Mucosa of descending colon (tissue), 3 donors: ENCODE measurements at regions not wholly inside any gene's neighbourhood (a gene's known extent, or its start where the extent isn't known, plus 50 kb on each side); places are given as distances from the start of the nearest gene placed in this dataset.
"Not testable (repeated sequence)": the region's sequence is repeated elsewhere in the genome, so short reads cannot be mapped to it uniquely, and the experiment has no call there.

Experiments
- ATAC-seq: fragments of 200-7000 bp; cut with Tn5 transposase; one replicate; pipeline ENCODE4 v1.9.1; 2020; ENCODE audit warnings: mild to moderate bottlenecking, moderate library complexity
- DNase-seq, 3 donors: peaks; one replicate each; pipeline ENCODE4 v3.0.0-alpha.2; 2020
- H3K36me3 ChIP-seq: fragments of 200-600 bp; one replicate; pipeline ENCODE4 v1.8.0; 2021; ENCODE audit warnings: low read depth, mild to moderate bottlenecking
- H3K4me1 ChIP-seq: fragments of 200-600 bp; one replicate; pipeline ENCODE4 v1.8.0; 2021; ENCODE audit warnings: low read depth, mild to moderate bottlenecking
- H3K4me3 ChIP-seq: fragments of 200-600 bp; one replicate; pipeline ENCODE4 v1.8.0; 2021; ENCODE audit warnings: mild to moderate bottlenecking
- H3K9me3 ChIP-seq: fragments of 200-600 bp; one replicate; pipeline ENCODE4 v1.8.0; 2021; ENCODE audit warnings: mild to moderate bottlenecking
- intact Hi-C, 2 donors: fragments of 100-400 bp; cut with DNase I in 1 of 2; cut with micrococcal nuclease in 1 of 2; formaldehyde crosslinking; loops; one replicate each; pipeline versions ENCODE4 v1.11.0 to v1.11.1; 2022; cut with DNase I, micrococcal nuclease
- TF ChIP-seq, protein P1 (sequence below): fragments of 200-600 bp; IDR thresholded peaks from one replicate; pipeline ENCODE4 v1.8.0; 2022; ENCODE audit warnings: antibody characterized with exemption, mild to moderate bottlenecking
- donor health status: DM: no; HTN: no; CAD: no; lungs with moderate emphysema.
- donor health status: DM: no; HTN: no; CAD: no.
- donor health status: DM: no; HTN: yes; CAD: no.

DNA sequence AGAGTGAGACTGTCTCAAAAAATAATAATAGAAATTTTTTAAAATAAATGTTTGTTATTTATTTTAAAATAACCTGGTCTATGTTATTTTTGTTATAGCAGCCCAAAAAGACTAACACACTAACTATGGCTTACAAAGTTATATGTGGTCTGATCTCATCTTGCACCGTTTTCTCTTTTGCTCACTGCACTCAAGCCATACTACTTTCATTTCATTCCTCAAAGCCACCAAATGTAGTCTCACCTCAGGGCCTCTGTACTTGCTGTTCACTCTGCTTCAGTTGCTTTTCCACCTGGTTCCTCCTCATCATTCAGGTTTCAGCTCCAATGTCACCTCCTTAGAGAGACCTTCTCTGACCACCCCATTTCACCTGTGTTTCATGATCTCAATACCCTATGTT lies 55.2 kb upstream of the MDM1 start:
- no peak for DNase-seq

DNA sequence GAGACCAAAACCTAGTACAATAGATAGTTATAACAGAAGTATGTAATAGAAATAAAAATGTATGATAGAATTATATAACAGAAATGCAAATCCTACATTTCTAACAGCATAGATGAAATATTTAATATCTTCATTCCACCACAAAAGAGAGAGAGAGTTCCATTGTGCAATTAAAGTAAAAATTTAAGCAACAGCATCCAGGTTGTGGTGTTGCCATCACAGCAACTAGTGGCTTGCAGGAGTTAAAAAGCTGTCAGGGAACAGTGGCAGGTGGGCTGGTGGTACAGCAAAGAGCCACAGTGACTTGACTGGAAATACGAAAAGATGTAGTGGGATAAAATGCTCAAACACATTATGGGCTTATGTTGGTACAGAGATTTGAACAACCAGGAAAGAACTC lies 57.1 kb upstream of the MDM1 start:
- ATAC-seq (no peak), DNase-seq (no peak)
- intact Hi-C loops, result no loop called here
- no peaks in the 10 kb centered on the region for H3K36me3 ChIP-seq
- no peak overlapping the region for H3K4me3 ChIP-seq
- peaks cover 7% of the 10 kb centered on the region for H3K9me3 ChIP-seq
- no peaks in the 10 kb centered on the region for H3K4me1 ChIP-seq
- TF ChIP-seq, protein P1, sequence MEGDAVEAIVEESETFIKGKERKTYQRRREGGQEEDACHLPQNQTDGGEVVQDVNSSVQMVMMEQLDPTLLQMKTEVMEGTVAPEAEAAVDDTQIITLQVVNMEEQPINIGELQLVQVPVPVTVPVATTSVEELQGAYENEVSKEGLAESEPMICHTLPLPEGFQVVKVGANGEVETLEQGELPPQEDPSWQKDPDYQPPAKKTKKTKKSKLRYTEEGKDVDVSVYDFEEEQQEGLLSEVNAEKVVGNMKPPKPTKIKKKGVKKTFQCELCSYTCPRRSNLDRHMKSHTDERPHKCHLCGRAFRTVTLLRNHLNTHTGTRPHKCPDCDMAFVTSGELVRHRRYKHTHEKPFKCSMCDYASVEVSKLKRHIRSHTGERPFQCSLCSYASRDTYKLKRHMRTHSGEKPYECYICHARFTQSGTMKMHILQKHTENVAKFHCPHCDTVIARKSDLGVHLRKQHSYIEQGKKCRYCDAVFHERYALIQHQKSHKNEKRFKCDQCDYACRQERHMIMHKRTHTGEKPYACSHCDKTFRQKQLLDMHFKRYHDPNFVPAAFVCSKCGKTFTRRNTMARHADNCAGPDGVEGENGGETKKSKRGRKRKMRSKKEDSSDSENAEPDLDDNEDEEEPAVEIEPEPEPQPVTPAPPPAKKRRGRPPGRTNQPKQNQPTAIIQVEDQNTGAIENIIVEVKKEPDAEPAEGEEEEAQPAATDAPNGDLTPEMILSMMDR, result no peak

More for the DNA sequence above, 55.2 kb upstream of the MDM1 start:
- no peak for ATAC-seq
- TF ChIP-seq, protein P1, result no peak
- no peaks in the 10 kb centered on the region for H3K4me1 ChIP-seq
- intact Hi-C loops, result no loop called here
- H3K36me3 ChIP-seq, result no peaks in the 10 kb centered on the region
- H3K9me3 ChIP-seq, result peaks cover 7% of the 10 kb centered on the region
- no peak overlapping the region for H3K4me3 ChIP-seq

DNA sequence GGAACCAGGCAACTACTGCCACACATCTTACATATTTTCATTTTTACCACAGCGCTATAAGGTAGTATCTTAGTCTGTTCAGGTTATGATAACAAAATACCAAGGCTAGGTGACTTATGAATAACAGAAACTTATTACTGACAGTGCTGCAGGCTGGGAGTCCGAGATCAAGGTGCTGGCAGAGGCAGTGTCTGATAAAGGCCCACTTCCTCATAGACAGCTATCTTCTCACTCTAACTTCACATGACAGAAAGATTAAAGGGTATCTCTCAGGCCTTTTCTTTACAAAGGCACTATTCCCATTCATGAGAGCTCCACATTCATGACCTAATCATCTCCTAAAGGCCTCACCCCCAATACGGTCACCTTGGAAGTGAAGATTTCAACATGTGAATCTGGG lies 59.8 kb upstream of the MDM1 start:
- DNase-seq, result no peak

DNA sequence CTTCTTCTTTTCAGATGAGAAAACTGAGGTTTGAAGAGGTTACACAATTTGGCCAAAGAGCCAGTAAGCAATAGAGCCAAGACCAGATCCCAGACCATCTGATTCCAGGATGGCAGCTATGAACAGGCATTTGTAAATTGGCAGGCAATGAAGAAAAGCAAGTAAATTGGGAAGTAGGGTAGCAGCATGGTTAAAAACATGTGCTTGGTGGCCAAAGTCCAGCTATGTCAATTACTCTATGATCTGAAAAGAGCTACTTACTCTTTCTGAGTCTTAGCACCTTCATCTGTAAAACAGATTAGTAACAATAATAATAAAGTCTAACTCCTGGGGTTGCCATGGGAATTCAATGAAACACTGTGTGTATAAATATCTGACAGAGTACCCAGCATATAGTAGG lies 60.2 kb upstream of the MDM1 start:
- H3K4me3 ChIP-seq, result no peak overlapping the region
- intact Hi-C loops, result no loop called here
- no peaks in the 10 kb centered on the region for H3K36me3 ChIP-seq
- ATAC-seq (no peak), DNase-seq (no peak)
- H3K9me3 ChIP-seq, result peaks cover 7% of the 10 kb centered on the region
- no peaks in the 10 kb centered on the region for H3K4me1 ChIP-seq
- TF ChIP-seq, protein P1, result no peak

More for the DNA sequence above, 59.8 kb upstream of the MDM1 start:
- peaks cover 7% of the 10 kb centered on the region for H3K9me3 ChIP-seq
- TF ChIP-seq, protein P1, result no peak
- no peak for ATAC-seq
- intact Hi-C loops, result no loop called here
- H3K36me3 ChIP-seq, result no peaks in the 10 kb centered on the region
- no peak overlapping the region for H3K4me3 ChIP-seq
- no peaks in the 10 kb centered on the region for H3K4me1 ChIP-seq

DNA sequence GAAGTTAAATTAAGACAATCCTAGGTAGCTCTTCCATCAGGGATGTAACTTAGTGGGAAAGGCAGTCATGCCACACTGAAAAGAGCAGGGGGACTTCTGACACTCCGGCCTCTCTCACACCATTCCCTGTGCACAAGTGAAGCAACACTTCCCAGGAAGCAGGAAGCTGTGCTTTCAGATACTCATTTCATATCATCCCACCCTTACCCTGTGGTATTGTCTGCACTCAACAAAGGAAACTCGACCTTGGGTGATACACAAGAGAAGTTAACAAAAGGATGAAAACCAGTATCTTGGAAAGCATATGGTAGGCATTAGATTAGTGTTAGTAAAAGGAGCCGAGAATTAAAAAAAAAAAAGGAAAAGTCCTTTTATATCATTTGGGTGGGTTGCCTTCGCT lies 61.3 kb upstream of the MDM1 start:
- TF ChIP-seq, protein P1, result no peak
- no peak for ATAC-seq
- intact Hi-C loops, result no loop called here
- Histone ChIP-seq H3K4me1 (no peaks in the 10 kb centered on the region), H3K36me3 (no peaks in the 10 kb centered on the region), H3K9me3 (peaks cover 7% of the 10 kb centered on the region), H3K4me3 (no peak overlapping the region)
- DNase-seq, result no peak

DNA sequence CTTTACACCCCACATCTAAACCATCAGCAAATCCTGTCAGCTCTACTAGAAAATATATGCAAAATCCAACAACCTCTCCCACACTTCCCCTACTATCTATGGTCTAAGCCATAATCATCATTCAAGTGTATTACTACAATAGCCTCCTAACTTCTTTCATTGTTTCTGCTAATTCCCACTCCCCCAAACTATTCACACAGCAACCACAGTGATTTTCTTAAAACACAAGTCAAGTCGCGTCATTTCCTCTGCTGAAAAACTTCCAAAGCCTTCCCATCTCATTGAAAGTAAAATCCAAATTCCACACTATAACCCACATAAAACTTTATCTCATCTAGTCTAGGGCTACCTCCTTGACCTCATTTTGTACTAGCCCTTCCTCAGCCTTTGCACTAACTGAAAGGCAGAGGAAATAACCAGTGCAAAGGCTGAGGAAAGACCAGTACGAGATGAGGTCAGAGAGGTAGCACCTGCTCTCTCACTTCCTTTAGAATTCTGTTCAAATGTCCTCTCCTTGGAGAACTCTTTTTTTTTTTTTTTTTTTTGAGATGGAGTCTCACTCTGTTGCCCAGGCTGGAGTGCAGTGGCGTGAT lies 65.5 kb upstream of the MDM1 start:
- no peaks in the 10 kb centered on the region for H3K9me3 ChIP-seq
- ATAC-seq (no peak), DNase-seq (no peak)
- H3K36me3 ChIP-seq, result no peaks in the 10 kb centered on the region
- intact Hi-C loops, result no loop called here
- no peaks in the 10 kb centered on the region for H3K4me1 ChIP-seq
- H3K4me3 ChIP-seq, result no peak overlapping the region
- TF ChIP-seq, protein P1, result no peak

DNA sequence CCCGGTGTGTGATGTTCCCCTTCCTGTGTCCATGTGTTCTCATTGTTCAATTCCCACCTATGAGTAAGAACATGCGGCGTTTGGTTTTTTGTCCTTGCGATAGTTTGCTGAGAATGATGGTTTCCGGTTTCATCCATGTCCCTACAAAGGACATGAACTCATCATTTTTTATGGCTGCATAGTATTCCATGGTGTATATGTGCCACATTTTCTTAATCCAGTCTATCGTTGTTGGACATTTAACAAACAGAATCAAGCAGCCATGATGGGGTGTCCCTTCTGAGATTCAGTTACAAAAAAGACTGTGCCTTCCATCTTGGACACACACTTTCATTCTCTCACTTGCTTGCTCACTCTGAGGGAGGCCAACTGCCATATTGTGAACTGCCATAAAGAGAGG lies 66.5 kb upstream of the MDM1 start:
- intact Hi-C loops, DNase-seq, H3K4me3 ChIP-seq, ATAC-seq, H3K4me1 ChIP-seq, H3K9me3 ChIP-seq, H3K36me3 ChIP-seq: not testable (repeated sequence)
